ENCODE measurements at regions not wholly inside any gene's neighbourhood (a gene's known extent, or its start where the extent isn't known, plus 50 kb on each side); places are given as distances from the start of the nearest gene placed in this dataset.

- Histone ChIP-seq H2BK12ac (ENCODE audit: low read length) (no peak overlapping the region), H3K27me3 (ENCODE audit: control insufficient read depth in 3 of 3, insufficient read depth in 3 of 3, low read depth in 1 of 3, low read length in 3 of 3) (no peaks in the 10 kb centered on the region), H4K8ac (ENCODE audit: low read depth, low read length) (no peak overlapping the region), H2BK120ac (ENCODE audit: low read depth, low read length) (no peak overlapping the region), H3K79me1 (ENCODE audit: low read depth, low read length) (no peaks in the 10 kb centered on the region), H2BK15ac (ENCODE audit: low read length) (no peak overlapping the region), H3K4me3 (ENCODE audit: low read length in 2 of 2) (no peak overlapping the region), H3K18ac (ENCODE audit: low read length) (no peak overlapping the region), H2AK5ac (ENCODE audit: low read depth, low read length) (no peak overlapping the region), H3K4me2 (ENCODE audit: insufficient read depth, low read length, poor library complexity, severe bottlenecking) (no peak overlapping the region), H3K36me3 (replicated peaks in 1 of 2; ENCODE audit: control insufficient read depth in 2 of 2, insufficient read depth in 2 of 2, low read length in 2 of 2) (no peaks in the 10 kb centered on the region), H3K9me3 (replicated peaks in 1 of 2; ENCODE audit: control insufficient read depth in 2 of 2, insufficient read depth in 1 of 2, low read depth in 1 of 2, low read length in 2 of 2) (no peaks in the 10 kb centered on the region), H3K27ac (replicated peaks; ENCODE audit: low read length) (no peak overlapping the region), H3K4ac (ENCODE audit: low read length) (no peak overlapping the region), H2BK5ac (ENCODE audit: low read length) (no peak overlapping the region), H3K14ac (ENCODE audit: low read length) (no peak overlapping the region), H2AFZ (ENCODE audit: low read length) (no peak overlapping the region), H4K91ac (ENCODE audit: low read depth, low read length, poor library complexity) (no peak overlapping the region), H3K9ac (ENCODE audit: low read depth, low read length, poor library complexity) (no peak overlapping the region), H3K23ac (ENCODE audit: low read depth, low read length, poor library complexity) (no peak overlapping the region), H3K4me1 (ENCODE audit: control insufficient read depth in 2 of 2, insufficient read depth in 1 of 2, low read depth in 1 of 2, low read length in 2 of 2) (peaks cover 3 to 5% of the 10 kb centered on the region in 2 donors)
- no peak for DNase-seq (ENCODE audit: low spot score)
- WGBS, 2 donors (ENCODE audit: extremely low coverage in 2 of 2, insufficient read length in 2 of 2, insufficient replicate concordance in 1 of 2) = no CpG with 5 or more reads among the region's 2 CpGs
Measured at GRCh38 chr3:98957681-98958080, 56.2 kb upstream of the DCBLD2 start.

- Histone ChIP-seq H3K4me3 (ENCODE audit: low read length in 2 of 2) (no peak overlapping the region), H3K27ac (replicated peaks; ENCODE audit: low read length) (no peak overlapping the region), H3K18ac (ENCODE audit: low read length) (no peak overlapping the region), H2BK120ac (ENCODE audit: low read depth, low read length) (no peak overlapping the region), H3K4ac (ENCODE audit: low read length) (no peak overlapping the region), H4K91ac (ENCODE audit: low read depth, low read length, poor library complexity) (no peak overlapping the region), H3K4me1 (ENCODE audit: control insufficient read depth in 2 of 2, insufficient read depth in 1 of 2, low read depth in 1 of 2, low read length in 2 of 2) (no peaks in the 10 kb centered on the region), H4K8ac (ENCODE audit: low read depth, low read length) (no peak overlapping the region), H3K27me3 (ENCODE audit: control insufficient read depth in 3 of 3, insufficient read depth in 3 of 3, low read depth in 1 of 3, low read length in 3 of 3) (no peaks in the 10 kb centered on the region), H2BK12ac (ENCODE audit: low read length) (no peak overlapping the region), H3K9me3 (replicated peaks in 1 of 2; ENCODE audit: control insufficient read depth in 2 of 2, insufficient read depth in 1 of 2, low read depth in 1 of 2, low read length in 2 of 2) (no peaks in the 10 kb centered on the region), H3K4me2 (ENCODE audit: insufficient read depth, low read length, poor library complexity, severe bottlenecking) (no peak overlapping the region), H2AFZ (ENCODE audit: low read length) (no peak overlapping the region), H3K23ac (ENCODE audit: low read depth, low read length, poor library complexity) (no peak overlapping the region), H3K79me1 (ENCODE audit: low read depth, low read length) (no peaks in the 10 kb centered on the region), H3K9ac (ENCODE audit: low read depth, low read length, poor library complexity) (no peak overlapping the region), H3K14ac (ENCODE audit: low read length) (no peak overlapping the region), H3K36me3 (replicated peaks in 1 of 2; ENCODE audit: control insufficient read depth in 2 of 2, insufficient read depth in 2 of 2, low read length in 2 of 2) (no peaks in the 10 kb centered on the region), H2AK5ac (ENCODE audit: low read depth, low read length) (no peak overlapping the region), H2BK5ac (ENCODE audit: low read length) (no peak overlapping the region), H2BK15ac (ENCODE audit: low read length) (no peak overlapping the region)
- DNase-seq (ENCODE audit: low spot score) = no peak
Measured at GRCh38 chr3:98956008-98956407, 54.5 kb upstream of the DCBLD2 start.

- WGBS, 2 donors (ENCODE audit: extremely low coverage in 2 of 2, insufficient read length in 2 of 2, insufficient replicate concordance in 1 of 2) = no CpG with 5 or more reads among the region's 3 CpGs
- H2BK12ac ChIP-seq (ENCODE audit: low read length) = no peak overlapping the region
- H3K27ac ChIP-seq (replicated peaks; ENCODE audit: low read length) = no peak overlapping the region
- no peak overlapping the region for H3K4me3 ChIP-seq (ENCODE audit: low read length in 2 of 2)
- H2BK5ac ChIP-seq (ENCODE audit: low read length) = no peak overlapping the region
- H3K9me3 ChIP-seq (replicated peaks in 1 of 2; ENCODE audit: control insufficient read depth in 2 of 2, insufficient read depth in 1 of 2, low read depth in 1 of 2, low read length in 2 of 2) = no peaks in the 10 kb centered on the region
- no peak overlapping the region for H3K14ac ChIP-seq (ENCODE audit: low read length)
- H3K36me3 ChIP-seq (replicated peaks in 1 of 2; ENCODE audit: control insufficient read depth in 2 of 2, insufficient read depth in 2 of 2, low read length in 2 of 2) = no peaks in the 10 kb centered on the region
- no peak overlapping the region for H2AFZ ChIP-seq (ENCODE audit: low read length)
- no peak for DNase-seq (ENCODE audit: low spot score)
- H3K18ac ChIP-seq (ENCODE audit: low read length) = no peak overlapping the region
- no peak overlapping the region for H3K4me2 ChIP-seq (ENCODE audit: insufficient read depth, low read length, poor library complexity, severe bottlenecking)
- H4K8ac ChIP-seq (ENCODE audit: low read depth, low read length) = no peak overlapping the region
- no peak overlapping the region for H3K9ac ChIP-seq (ENCODE audit: low read depth, low read length, poor library complexity)
- no peaks in the 10 kb centered on the region for H3K79me1 ChIP-seq (ENCODE audit: low read depth, low read length)
- H3K4me1 ChIP-seq (ENCODE audit: control insufficient read depth in 2 of 2, insufficient read depth in 1 of 2, low read depth in 1 of 2, low read length in 2 of 2) = no peaks in the 10 kb centered on the region
- no peak overlapping the region for H3K4ac ChIP-seq (ENCODE audit: low read length)
- no peak overlapping the region for H4K91ac ChIP-seq (ENCODE audit: low read depth, low read length, poor library complexity)
- no peak overlapping the region for H2BK15ac ChIP-seq (ENCODE audit: low read length)
- no peak overlapping the region for H3K23ac ChIP-seq (ENCODE audit: low read depth, low read length, poor library complexity)
- no peak overlapping the region for H2AK5ac ChIP-seq (ENCODE audit: low read depth, low read length)
- no peak overlapping the region for H2BK120ac ChIP-seq (ENCODE audit: low read depth, low read length)
- H3K27me3 ChIP-seq (ENCODE audit: control insufficient read depth in 3 of 3, insufficient read depth in 3 of 3, low read depth in 1 of 3, low read length in 3 of 3) = no peaks in the 10 kb centered on the region
Measured at GRCh38 chr3:98954791-98955604, 53.5 kb upstream of the DCBLD2 start.

- Histone ChIP-seq H3K9me3 (replicated peaks in 1 of 2; ENCODE audit: control insufficient read depth in 2 of 2, insufficient read depth in 1 of 2, low read depth in 1 of 2, low read length in 2 of 2) (no peaks in the 10 kb centered on the region), H3K27me3 (ENCODE audit: control insufficient read depth in 3 of 3, insufficient read depth in 3 of 3, low read depth in 1 of 3, low read length in 3 of 3) (no peaks in the 10 kb centered on the region), H3K4me3 (ENCODE audit: low read length in 2 of 2) (no peak overlapping the region), H2BK15ac (ENCODE audit: low read length) (no peak overlapping the region), H2BK12ac (ENCODE audit: low read length) (no peak overlapping the region), H3K23ac (ENCODE audit: low read depth, low read length, poor library complexity) (no peak overlapping the region), H3K4ac (ENCODE audit: low read length) (no peak overlapping the region), H2AFZ (ENCODE audit: low read length) (no peak overlapping the region), H4K91ac (ENCODE audit: low read depth, low read length, poor library complexity) (no peak overlapping the region), H3K79me1 (ENCODE audit: low read depth, low read length) (no peaks in the 10 kb centered on the region), H3K27ac (replicated peaks; ENCODE audit: low read length) (no peak overlapping the region), H2BK120ac (ENCODE audit: low read depth, low read length) (no peak overlapping the region), H3K14ac (ENCODE audit: low read length) (no peak overlapping the region), H3K36me3 (replicated peaks in 1 of 2; ENCODE audit: control insufficient read depth in 2 of 2, insufficient read depth in 2 of 2, low read length in 2 of 2) (no peaks in the 10 kb centered on the region), H3K4me2 (ENCODE audit: insufficient read depth, low read length, poor library complexity, severe bottlenecking) (no peak overlapping the region), H2BK5ac (ENCODE audit: low read length) (no peak overlapping the region), H4K8ac (ENCODE audit: low read depth, low read length) (no peak overlapping the region), H3K4me1 (ENCODE audit: control insufficient read depth in 2 of 2, insufficient read depth in 1 of 2, low read depth in 1 of 2, low read length in 2 of 2) (no peaks in the 10 kb centered on the region), H3K9ac (ENCODE audit: low read depth, low read length, poor library complexity) (no peak overlapping the region), H2AK5ac (ENCODE audit: low read depth, low read length) (no peak overlapping the region), H3K18ac (ENCODE audit: low read length) (no peak overlapping the region)
- WGBS, 2 donors (ENCODE audit: extremely low coverage in 2 of 2, insufficient read length in 2 of 2, insufficient replicate concordance in 1 of 2) = no CpG with 5 or more reads among the region's 1 CpG
- no peak for DNase-seq (ENCODE audit: low spot score)
Measured at GRCh38 chr3:98954242-98954641, 52.7 kb upstream of the DCBLD2 start.
